ENCODE measurements at regions not wholly inside any gene's neighbourhood (a gene's known extent, or its start where the extent isn't known, plus 50 kb on each side); places are given as distances from the start of the nearest gene placed in this dataset.

GRCh38 chr2:122939796-122940195 is 1085.3 kb upstream of the CNTNAP5 start:
- TF ChIP-seq, protein P1, sequence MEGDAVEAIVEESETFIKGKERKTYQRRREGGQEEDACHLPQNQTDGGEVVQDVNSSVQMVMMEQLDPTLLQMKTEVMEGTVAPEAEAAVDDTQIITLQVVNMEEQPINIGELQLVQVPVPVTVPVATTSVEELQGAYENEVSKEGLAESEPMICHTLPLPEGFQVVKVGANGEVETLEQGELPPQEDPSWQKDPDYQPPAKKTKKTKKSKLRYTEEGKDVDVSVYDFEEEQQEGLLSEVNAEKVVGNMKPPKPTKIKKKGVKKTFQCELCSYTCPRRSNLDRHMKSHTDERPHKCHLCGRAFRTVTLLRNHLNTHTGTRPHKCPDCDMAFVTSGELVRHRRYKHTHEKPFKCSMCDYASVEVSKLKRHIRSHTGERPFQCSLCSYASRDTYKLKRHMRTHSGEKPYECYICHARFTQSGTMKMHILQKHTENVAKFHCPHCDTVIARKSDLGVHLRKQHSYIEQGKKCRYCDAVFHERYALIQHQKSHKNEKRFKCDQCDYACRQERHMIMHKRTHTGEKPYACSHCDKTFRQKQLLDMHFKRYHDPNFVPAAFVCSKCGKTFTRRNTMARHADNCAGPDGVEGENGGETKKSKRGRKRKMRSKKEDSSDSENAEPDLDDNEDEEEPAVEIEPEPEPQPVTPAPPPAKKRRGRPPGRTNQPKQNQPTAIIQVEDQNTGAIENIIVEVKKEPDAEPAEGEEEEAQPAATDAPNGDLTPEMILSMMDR (tag by site-specific recombination; IDR thresholded peaks at IDR 0.05) = no peak
- TF ChIP-seq SP2 (tag by site-specific recombination; IDR thresholded peaks at IDR 0.05) (no peak), ZNF426 (tag by site-specific recombination; IDR thresholded peaks at IDR 0.05) (no peak), ZNF830 (tag by site-specific recombination; IDR thresholded peaks at IDR 0.05; ENCODE audit: low read depth) (no peak), ZNF704 (tag by site-specific recombination; IDR thresholded peaks at IDR 0.05) (no peak), ZNF248 (tag by site-specific recombination; IDR thresholded peaks at IDR 0.05) (no peak), ZNF274 (IDR thresholded peaks at IDR 0.05; ENCODE audit: low read length) (no peak), ZNF274 (tag by site-specific recombination; IDR thresholded peaks at IDR 0.05; ENCODE audit: borderline replicate concordance) (no peak)
